HEK293T (cell line): ENCODE measurements at regions not wholly inside any gene's neighbourhood (a gene's known extent, or its start where the extent isn't known, plus 50 kb on each side); places are given as distances from the start of the nearest gene placed in this dataset.

Source experiments
- BHLHE40 ChIP-seq: fragments of 450-650 bp; IDR thresholded peaks from 2 replicates; pipeline ENCODE4 v1.6.1; 2016; ENCODE audit warnings: mild to moderate bottlenecking, moderate library complexity, borderline replicate concordance
- HDGF ChIP-seq: fragments of 450-650 bp; IDR thresholded peaks from 2 replicates; pipeline ENCODE4 v1.6.1; 2017; ENCODE audit warnings: antibody characterized with exemption, borderline replicate concordance
- SP1 ChIP-seq: fragments of 450-650 bp; IDR thresholded peaks from 2 replicates; pipeline ENCODE4 v1.6.1; 2017

DNA sequence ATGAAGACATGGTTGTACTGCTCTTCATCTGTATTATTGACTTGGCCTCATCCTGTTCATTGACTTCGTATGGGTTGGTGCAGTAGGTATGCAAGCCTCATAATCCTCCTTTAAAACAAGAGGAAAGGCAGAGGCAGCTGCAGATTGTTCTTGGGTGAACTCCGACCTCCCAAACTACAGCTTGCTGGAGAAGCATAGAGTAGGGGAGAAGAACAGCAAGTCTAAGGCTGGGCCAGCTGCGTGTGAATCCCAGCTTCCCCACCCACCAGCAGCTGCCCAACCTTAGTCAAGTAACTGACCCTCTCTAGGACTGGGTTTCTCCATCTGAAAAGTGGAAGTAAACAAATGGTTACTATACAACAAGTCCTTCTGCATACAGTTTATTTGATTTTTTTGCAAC, 114.5 kb upstream of the WWC1 start:
- TF ChIP-seq BHLHE40: no peak
- no peak for TF ChIP-seq SP1
- TF ChIP-seq HDGF: no peak
